ENCODE measurements at regions not wholly inside any gene's neighbourhood (a gene's known extent, or its start where the extent isn't known, plus 50 kb on each side); places are given as distances from the start of the nearest gene placed in this dataset.

DNA sequence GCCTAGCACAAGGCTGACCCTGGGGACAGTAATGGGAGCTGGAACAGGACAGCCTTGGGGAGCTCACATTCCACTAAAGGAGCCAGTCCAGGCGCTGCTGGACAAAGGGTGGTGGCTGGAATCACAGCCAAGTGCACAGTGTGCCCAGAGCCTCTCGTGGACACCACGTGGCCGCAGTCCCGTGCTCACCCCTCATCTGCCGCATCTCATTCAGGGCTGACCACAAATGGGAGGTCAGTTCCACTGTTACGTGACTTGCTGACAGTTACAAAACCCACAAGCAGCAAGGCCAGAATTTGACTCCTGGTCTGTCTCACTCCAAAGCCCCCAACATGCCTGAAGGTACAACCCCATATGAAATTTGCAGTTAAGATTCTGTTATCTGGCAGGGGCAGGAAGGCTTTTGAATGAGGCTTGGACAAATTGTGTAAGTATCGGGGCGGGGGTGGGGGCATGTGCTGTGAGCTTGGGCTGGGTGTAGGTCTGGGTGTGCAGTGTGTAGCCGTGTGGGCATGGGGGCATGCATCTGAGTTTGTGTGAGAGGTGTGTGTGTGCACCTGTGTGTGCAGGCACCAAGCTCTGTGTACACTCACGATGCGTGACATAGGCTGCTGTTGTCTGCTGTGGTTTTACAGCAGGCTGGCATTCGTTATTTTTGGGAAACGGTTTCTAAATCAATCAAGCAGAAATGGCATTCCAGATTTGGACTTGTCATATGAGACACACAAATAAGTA lies 301.7 kb downstream of the BRD1 start:
- TF ChIP-seq, protein P1, sequence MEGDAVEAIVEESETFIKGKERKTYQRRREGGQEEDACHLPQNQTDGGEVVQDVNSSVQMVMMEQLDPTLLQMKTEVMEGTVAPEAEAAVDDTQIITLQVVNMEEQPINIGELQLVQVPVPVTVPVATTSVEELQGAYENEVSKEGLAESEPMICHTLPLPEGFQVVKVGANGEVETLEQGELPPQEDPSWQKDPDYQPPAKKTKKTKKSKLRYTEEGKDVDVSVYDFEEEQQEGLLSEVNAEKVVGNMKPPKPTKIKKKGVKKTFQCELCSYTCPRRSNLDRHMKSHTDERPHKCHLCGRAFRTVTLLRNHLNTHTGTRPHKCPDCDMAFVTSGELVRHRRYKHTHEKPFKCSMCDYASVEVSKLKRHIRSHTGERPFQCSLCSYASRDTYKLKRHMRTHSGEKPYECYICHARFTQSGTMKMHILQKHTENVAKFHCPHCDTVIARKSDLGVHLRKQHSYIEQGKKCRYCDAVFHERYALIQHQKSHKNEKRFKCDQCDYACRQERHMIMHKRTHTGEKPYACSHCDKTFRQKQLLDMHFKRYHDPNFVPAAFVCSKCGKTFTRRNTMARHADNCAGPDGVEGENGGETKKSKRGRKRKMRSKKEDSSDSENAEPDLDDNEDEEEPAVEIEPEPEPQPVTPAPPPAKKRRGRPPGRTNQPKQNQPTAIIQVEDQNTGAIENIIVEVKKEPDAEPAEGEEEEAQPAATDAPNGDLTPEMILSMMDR (IDR thresholded peaks at IDR 0.05): no peak
- TF ChIP-seq ZFX (IDR thresholded peaks at IDR 0.05; ENCODE audit: borderline replicate concordance): no peak
